H1 (cell line): ENCODE measurements at regions not wholly inside any gene's neighbourhood (a gene's known extent, or its start where the extent isn't known, plus 50 kb on each side); places are given as distances from the start of the nearest gene placed in this dataset.

Source experiments
- BCL11A ChIP-seq, 2 experiments: IDR thresholded peaks; one replicate each; pipeline ENCODE4 v1.6.1; 2011; ENCODE audit warnings: low read depth in 2 of 2, low read length in 2 of 2, mild to moderate bottlenecking in 2 of 2
- CTCF ChIP-seq, 3 experiments: IDR thresholded peaks; 1 replicate in 2 of 3; 2 replicates in 1 of 3; pipeline versions ENCODE4 v1.5.1 to v1.6.1; 2011; ENCODE audit warnings: low read length in 3 of 3, mild to moderate bottlenecking in 3 of 3, inconsistent platforms in 2 of 3, low read depth in 1 of 3, moderate library complexity in 1 of 3; ENCODE audit not compliant: insufficient read depth in 1 of 3; ENCODE audit errors: control extremely low read depth in 1 of 3
- FOSL1 ChIP-seq: IDR thresholded peaks from 2 replicates; pipeline ENCODE4 v1.6.1; 2011; ENCODE audit warnings: mild to moderate bottlenecking, low read depth, low read length, moderate library complexity; ENCODE audit not compliant: insufficient read depth
- RAD21 ChIP-seq, 2 experiments: IDR thresholded peaks in 1 of 2; conservative IDR thresholded peaks in 1 of 2; 2 replicates each; pipeline ENCODE4 v1.6.1; 2011; ENCODE audit warnings: low read depth in 2 of 2, low read length in 2 of 2, improper control_type of control experiment in 1 of 2, inconsistent platforms in 1 of 2, mild to moderate bottlenecking in 1 of 2, moderate library complexity in 1 of 2
- RXRA ChIP-seq: IDR thresholded peaks from 2 replicates; pipeline ENCODE4 v1.6.1; 2011; ENCODE audit warnings: low read depth, mild to moderate bottlenecking, low read length, moderate library complexity; ENCODE audit not compliant: insufficient read depth

- TF ChIP-seq FOSL1 (no peak), CTCF (IDR thresholded peaks at IDR 0.05; ENCODE audit: control extremely low read depth in 1 of 3, insufficient read depth in 1 of 3, low read depth in 1 of 3, low read length in 3 of 3) (no peak), RAD21 (IDR thresholded peaks at IDR 0.05 in 1 of 2, conservative IDR thresholded peaks at IDR 0.05 in 1 of 2; ENCODE audit: low read depth in 2 of 2, low read length in 2 of 2) (no peak), BCL11A (IDR thresholded peaks at IDR 0.05; ENCODE audit: low read depth in 2 of 2, low read length in 2 of 2) (no peak), RXRA (no peak)
These were observed 197.9 kb downstream of the TMTC3 start (continued) for GRCh38 chr12:88339966-88340365.
